Small intestine (tissue), 7 donors: ENCODE measurements at regions not wholly inside any gene's neighbourhood (a gene's known extent, or its start where the extent isn't known, plus 50 kb on each side); places are given as distances from the start of the nearest gene placed in this dataset.

Source experiments
- DNase-seq, 2 donors: peaks; one replicate each; pipeline versions ENCODE4 v3.0.0 to v3.0.0-alpha.2; 2013
- FAIRE-seq: peaks from 2 replicates; lab custom pipeline; 2012; peaks lifted over from hg19 to GRCh38; lab: Jason Lieb, UNC
- H3K27ac ChIP-seq, 3 donors: one replicate each; pipeline ENCODE4 v1.5.1; 2013; ENCODE audit warnings: low read length in 2 of 3, mild to moderate bottlenecking in 2 of 3, control low read depth in 1 of 3, inconsistent platforms in 1 of 3, low read depth in 1 of 3, moderate library complexity in 1 of 3
- H3K27me3 ChIP-seq, 3 donors: one replicate each; pipeline ENCODE4 v1.6.1; 2013; ENCODE audit warnings: low read length in 3 of 3, inconsistent platforms in 1 of 3; ENCODE audit not compliant: control insufficient read depth in 3 of 3, insufficient read depth in 3 of 3
- H3K36me3 ChIP-seq, 3 donors: one replicate each; pipeline ENCODE4 v1.6.1; 2013; ENCODE audit warnings: low read length in 3 of 3, inconsistent platforms in 1 of 3, low read depth in 1 of 3, mild to moderate bottlenecking in 1 of 3, moderate library complexity in 1 of 3; ENCODE audit not compliant: control insufficient read depth in 3 of 3, insufficient read depth in 2 of 3
- H3K4me1 ChIP-seq, 3 donors: one replicate each; pipeline ENCODE4 v1.6.1; 2013; ENCODE audit warnings: low read length in 2 of 3, inconsistent platforms in 1 of 3, low read depth in 1 of 3, mild to moderate bottlenecking in 1 of 3, moderate library complexity in 1 of 3; ENCODE audit not compliant: control insufficient read depth in 3 of 3, insufficient read depth in 2 of 3
- H3K4me3 ChIP-seq, 3 donors: one replicate each; pipeline ENCODE4 v1.5.1; 2013; ENCODE audit warnings: low read length in 3 of 3, control low read depth in 1 of 3, inconsistent platforms in 1 of 3, low read depth in 1 of 3, mild to moderate bottlenecking in 1 of 3, moderate library complexity in 1 of 3
- H3K9me3 ChIP-seq, 2 donors: one replicate each; pipeline ENCODE4 v1.6.1; 2013; ENCODE audit warnings: low read depth in 1 of 2, low read length in 1 of 2; ENCODE audit not compliant: control insufficient read depth in 2 of 2, insufficient read depth in 1 of 2
- WGBS, 3 donors: extraction: QIAGEN DNeasy Blood & Tissue Kit; methylation state at CpG; one replicate each; pipeline ENCODE4 v1.1.7; 2013; 5-methylcytosine and 5-hydroxymethylcytosine counted together
- donor health status: healthy with polysubstance abuse.
- donor health status: control.
- donor health status: control.
- donor health status: Bipolar disorder and iron deficiency.
- donor health status: healthy.

GRCh38 chr9:32264170-32264864, 120.1 kb upstream of the ACO1 start:
- Histone ChIP-seq H3K9me3 (no peaks in the 10 kb centered on the region), H3K4me3 (no peak overlapping the region), H3K27ac (no peak overlapping the region), H3K27me3 (no peaks in the 10 kb centered on the region), H3K4me1 (no peaks in the 10 kb centered on the region), H3K36me3 (no peaks in the 10 kb centered on the region)
- WGBS, 3 donors: 39 to 58% (median 50%) methylated on average over 6 of the region's 6 CpGs
- FAIRE-seq: no peak
- no peak for DNase-seq

GRCh38 chr9:32265037-32265436, 119.4 kb upstream of the ACO1 start:
- H3K27me3 ChIP-seq: no peaks in the 10 kb centered on the region
- no peaks in the 10 kb centered on the region for H3K9me3 ChIP-seq
- no peaks in the 10 kb centered on the region for H3K36me3 ChIP-seq
- H3K27ac ChIP-seq: no peak overlapping the region
- H3K4me1 ChIP-seq: no peaks in the 10 kb centered on the region
- no peak overlapping the region for H3K4me3 ChIP-seq
- no peak for DNase-seq
- no peak for FAIRE-seq
- 34 to 69% (median 50%) methylated on average over 3 of the region's 3 CpGs for WGBS, 3 donors

DNA sequence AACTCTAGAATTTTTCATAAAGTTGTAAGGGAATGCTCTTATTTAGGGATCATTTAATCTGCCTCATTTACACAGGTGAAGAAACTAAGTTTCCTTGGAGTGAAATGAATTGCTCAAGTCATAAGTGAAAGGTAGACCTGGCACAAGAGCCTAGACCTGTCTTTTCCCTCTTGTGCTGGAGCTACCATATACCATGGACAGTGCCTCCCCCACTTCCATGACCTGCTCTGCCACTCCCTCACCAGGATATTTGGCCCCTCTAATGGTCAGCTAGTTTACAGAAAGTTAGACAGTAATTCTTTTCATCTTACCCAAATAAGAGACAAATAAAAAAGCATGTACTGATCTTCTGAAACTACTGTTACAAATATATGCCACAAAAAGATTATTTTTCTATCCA, 105.5 kb upstream of the ACO1 start:
- no peak overlapping the region for H3K27ac ChIP-seq
- H3K36me3 ChIP-seq: no peaks in the 10 kb centered on the region
- DNase-seq: no peak
- H3K4me1 ChIP-seq: no peaks in the 10 kb centered on the region
- FAIRE-seq: no peak
- no peaks in the 10 kb centered on the region for H3K9me3 ChIP-seq
- H3K27me3 ChIP-seq: no peaks in the 10 kb centered on the region
- no peak overlapping the region for H3K4me3 ChIP-seq

GRCh38 chr9:32289756-32290155, 94.7 kb upstream of the ACO1 start:
- Histone ChIP-seq H3K4me1 (no peaks in the 10 kb centered on the region), H3K9me3 (no peaks in the 10 kb centered on the region), H3K27ac (no peak overlapping the region), H3K36me3 (no peaks in the 10 kb centered on the region), H3K4me3 (no peak overlapping the region), H3K27me3 (no peaks in the 10 kb centered on the region)
- no peak for FAIRE-seq
- DNase-seq: no peak
- 79 to 86% (median 81%) methylated on average over 3 of the region's 3 CpGs for WGBS, 3 donors

GRCh38 chr9:32291370-32291769, 93.1 kb upstream of the ACO1 start:
- no peaks in the 10 kb centered on the region for H3K27me3 ChIP-seq
- WGBS, 3 donors: 64 to 85% (median 73%) methylated on average over 2 to 3 of the region's 3 CpGs
- no peak for DNase-seq
- no peak overlapping the region for H3K27ac ChIP-seq
- no peaks in the 10 kb centered on the region for H3K36me3 ChIP-seq
- FAIRE-seq: no peak
- H3K4me3 ChIP-seq: no peak overlapping the region
- H3K9me3 ChIP-seq: no peaks in the 10 kb centered on the region
- H3K4me1 ChIP-seq: no peaks in the 10 kb centered on the region

- no peaks in the 10 kb centered on the region for H3K9me3 ChIP-seq
- H3K4me1 ChIP-seq: no peaks in the 10 kb centered on the region
- no peak overlapping the region for H3K4me3 ChIP-seq
- H3K36me3 ChIP-seq: no peaks in the 10 kb centered on the region
- no peak for FAIRE-seq
- DNase-seq: no peak
- H3K27me3 ChIP-seq: no peaks in the 10 kb centered on the region
- H3K27ac ChIP-seq: no peak overlapping the region
- WGBS, 3 donors: 79 to 84% (median 81%) methylated on average over 2 of the region's 2 CpGs
Observed at GRCh38 chr9:32292611-32293010, 91.8 kb upstream of the ACO1 start.

DNA sequence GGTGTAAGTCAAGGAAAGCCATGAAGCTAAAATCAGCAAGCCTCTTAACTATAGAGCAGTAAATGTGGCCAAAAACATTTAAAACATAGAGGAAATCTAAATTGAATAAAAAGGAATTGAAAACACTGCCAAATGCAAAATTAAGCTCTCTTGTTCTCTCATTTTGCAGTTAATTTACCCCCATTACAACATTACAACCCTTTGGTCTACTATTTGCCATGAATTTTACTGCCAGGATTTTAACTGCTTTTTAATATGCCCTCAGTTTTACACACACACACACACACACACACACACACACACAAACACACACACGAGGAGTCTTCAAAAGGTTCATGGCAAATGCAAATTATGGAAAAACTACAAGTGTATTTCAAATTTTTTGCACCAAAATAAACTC, 91.4 kb upstream of the ACO1 start:
- H3K27me3 ChIP-seq: no peaks in the 10 kb centered on the region
- no peak overlapping the region for H3K27ac ChIP-seq
- H3K4me3 ChIP-seq: no peak overlapping the region
- FAIRE-seq (no peak), DNase-seq (no peak)
- WGBS, 3 donors: 63 to 72% (median 64%) methylated on average over 1 of the region's 1 CpG
- H3K9me3 ChIP-seq: no peaks in the 10 kb centered on the region
- H3K4me1 ChIP-seq: no peaks in the 10 kb centered on the region
- H3K36me3 ChIP-seq: no peaks in the 10 kb centered on the region

DNA sequence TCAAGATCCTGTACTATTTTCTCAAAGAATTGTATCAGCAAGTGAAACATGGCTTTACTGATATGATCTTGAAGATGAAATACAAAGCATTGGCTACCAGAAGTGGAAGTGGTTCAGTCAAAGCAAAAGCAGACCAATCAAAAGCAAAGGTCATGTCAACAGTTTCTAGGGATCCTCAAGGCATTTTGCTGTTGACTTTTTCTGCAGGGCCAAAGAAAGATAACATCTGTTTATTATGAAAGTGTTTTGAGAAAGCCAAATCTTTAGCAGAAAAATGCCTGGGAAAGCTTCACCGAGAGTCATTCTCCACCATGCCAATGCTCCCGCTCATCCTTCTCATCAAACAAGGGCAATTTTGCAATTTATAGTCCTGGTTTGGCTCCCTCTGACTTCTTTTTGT, 90.3 kb upstream of the ACO1 start:
- no peak overlapping the region for H3K4me3 ChIP-seq
- 51 to 58% (median 55%) methylated on average over 2 of the region's 2 CpGs for WGBS, 3 donors
- no peak for DNase-seq
- H3K9me3 ChIP-seq: no peaks in the 10 kb centered on the region
- H3K27ac ChIP-seq: no peak overlapping the region
- H3K36me3 ChIP-seq: no peaks in the 10 kb centered on the region
- no peak for FAIRE-seq
- H3K27me3 ChIP-seq: no peaks in the 10 kb centered on the region
- H3K4me1 ChIP-seq: no peaks in the 10 kb centered on the region

DNA sequence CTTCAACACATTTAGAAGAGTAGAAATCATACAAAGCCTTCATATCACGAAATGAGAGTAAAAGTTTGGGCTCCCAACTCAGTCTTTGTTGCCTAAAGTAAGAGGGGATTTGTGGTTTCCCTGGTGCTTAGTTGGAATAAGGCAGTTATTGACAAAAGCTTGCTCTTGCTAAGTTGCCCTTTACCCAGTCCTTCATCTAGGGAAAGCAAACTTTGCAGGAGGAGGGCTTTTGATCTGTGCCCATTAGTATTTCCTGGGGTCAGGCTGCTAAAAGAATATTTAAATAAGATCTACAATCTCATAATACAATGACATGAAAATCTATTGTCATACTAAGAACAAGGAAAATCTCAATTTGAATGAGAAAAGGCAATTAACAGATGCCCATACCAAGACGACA, 84.1 kb upstream of the ACO1 start:
- FAIRE-seq: no peak
- H3K27me3 ChIP-seq: no peaks in the 10 kb centered on the region
- H3K4me1 ChIP-seq: no peaks in the 10 kb centered on the region
- no peaks in the 10 kb centered on the region for H3K36me3 ChIP-seq
- no peaks in the 10 kb centered on the region for H3K9me3 ChIP-seq
- no peak overlapping the region for H3K4me3 ChIP-seq
- WGBS, 3 donors: 40 to 63% (median 51%) methylated on average over 2 of the region's 2 CpGs
- H3K27ac ChIP-seq: no peak overlapping the region
- no peak for DNase-seq
